NB4 (cell line): ENCODE measurements at regions not wholly inside any gene's neighbourhood (a gene's known extent, or its start where the extent isn't known, plus 50 kb on each side); places are given as distances from the start of the nearest gene placed in this dataset.

Experiments used
- MYC ChIP-seq: IDR thresholded peaks from 2 replicates; pipeline ENCODE4 v1.6.1; 2011; ENCODE audit warnings: low read depth, low read length
- TF ChIP-seq, protein P1 (sequence below): IDR thresholded peaks from one replicate; pipeline ENCODE4 v1.5.1; 2012; ENCODE audit warnings: low read depth, low read length

DNA sequence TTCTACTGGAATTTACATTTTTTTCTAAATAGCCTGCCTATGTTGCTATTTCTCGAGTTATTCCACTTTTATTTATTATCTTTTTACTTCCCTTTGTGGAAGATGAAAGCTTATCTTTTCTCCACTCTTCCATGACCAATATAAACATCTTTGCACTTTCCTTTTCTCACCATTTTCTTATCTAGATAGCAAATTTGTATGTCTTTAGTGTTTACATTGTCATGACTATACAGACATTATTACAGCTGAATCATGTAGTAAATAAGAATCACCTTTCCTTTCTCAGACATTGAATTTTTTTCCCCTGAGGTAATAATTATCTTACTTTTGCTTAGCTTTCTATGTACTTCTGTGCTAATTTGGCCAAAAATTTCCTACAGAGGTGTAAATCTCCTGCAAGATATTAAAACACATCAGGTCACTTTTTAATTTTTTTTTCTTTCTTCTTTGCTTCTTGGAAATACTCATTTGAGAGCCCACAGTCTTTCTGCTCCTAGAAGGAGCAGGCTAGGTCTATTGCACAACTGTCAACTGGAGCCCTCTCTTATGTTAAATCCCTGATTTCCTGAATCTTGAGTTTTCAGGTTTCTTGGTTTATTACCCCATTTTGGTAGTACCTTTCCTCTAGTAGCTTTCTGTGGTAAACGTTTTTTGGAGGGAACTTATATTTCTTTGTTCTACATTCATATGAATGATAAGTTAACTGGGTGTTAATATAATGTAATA is 109.0 kb upstream of the ATP2B1 start:
- TF ChIP-seq, protein P1, sequence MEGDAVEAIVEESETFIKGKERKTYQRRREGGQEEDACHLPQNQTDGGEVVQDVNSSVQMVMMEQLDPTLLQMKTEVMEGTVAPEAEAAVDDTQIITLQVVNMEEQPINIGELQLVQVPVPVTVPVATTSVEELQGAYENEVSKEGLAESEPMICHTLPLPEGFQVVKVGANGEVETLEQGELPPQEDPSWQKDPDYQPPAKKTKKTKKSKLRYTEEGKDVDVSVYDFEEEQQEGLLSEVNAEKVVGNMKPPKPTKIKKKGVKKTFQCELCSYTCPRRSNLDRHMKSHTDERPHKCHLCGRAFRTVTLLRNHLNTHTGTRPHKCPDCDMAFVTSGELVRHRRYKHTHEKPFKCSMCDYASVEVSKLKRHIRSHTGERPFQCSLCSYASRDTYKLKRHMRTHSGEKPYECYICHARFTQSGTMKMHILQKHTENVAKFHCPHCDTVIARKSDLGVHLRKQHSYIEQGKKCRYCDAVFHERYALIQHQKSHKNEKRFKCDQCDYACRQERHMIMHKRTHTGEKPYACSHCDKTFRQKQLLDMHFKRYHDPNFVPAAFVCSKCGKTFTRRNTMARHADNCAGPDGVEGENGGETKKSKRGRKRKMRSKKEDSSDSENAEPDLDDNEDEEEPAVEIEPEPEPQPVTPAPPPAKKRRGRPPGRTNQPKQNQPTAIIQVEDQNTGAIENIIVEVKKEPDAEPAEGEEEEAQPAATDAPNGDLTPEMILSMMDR, result no peak
- no peak for TF ChIP-seq MYC
